K562 (cell line): ENCODE measurements at regions not wholly inside any gene's neighbourhood (a gene's known extent, or its start where the extent isn't known, plus 50 kb on each side); places are given as distances from the start of the nearest gene placed in this dataset.

ENCODE experiments used
- ATAC-seq: fragments of 200-7000 bp; cut with Tn5 transposase; 3 replicates; pipeline ENCODE4 v1.9.1; 2020; ENCODE audit warnings: moderate library complexity
- BruUV-seq: library from RNA; stranded (reverse); fragments of 400-500 nt; replicated peaks from 2 replicates; lab custom pipeline; 2021; lab: Mats Ljungman, UMichigan
- CTCF ChIA-PET: fragments of 300-600 bp; formaldehyde crosslinking; extraction: SDS; loops from one replicate; lab custom pipeline; 2021; ENCODE audit warnings: low intra/inter-chr PET ratio; lab: Yijun Ruan, JAX
- POLR2A ChIA-PET: fragments of 300-600, 350-650 bp; sonication (Branson Sonifier 250); formaldehyde crosslinking; extraction: SDS; loops from one replicate; lab custom pipeline; 2021; ENCODE audit warnings: antibody characterized with exemption, inconsistent platforms; lab: Yijun Ruan, JAX
- DNase-seq, 4 experiments: peaks; one replicate each; pipeline versions ENCODE4 v3.0.0 to v3.0.0-alpha.2; 2011 to 2018; ENCODE audit warnings: low spot score in 3 of 4, mixed read lengths in 3 of 4; ENCODE audit errors: extremely low read depth in 1 of 4
- FAIRE-seq: peaks from 2 replicates; lab custom pipeline; 2011; peaks lifted over from hg19 to GRCh38; lab: Jason Lieb, UNC
- H2AFZ ChIP-seq: 2 replicates; pipeline ENCODE4 v1.6.0; 2011; ENCODE audit warnings: low read depth, low read length, control low read depth, inconsistent platforms
- H3K27ac ChIP-seq: fragments of 200-600 bp; 3 replicates; pipeline ENCODE4 v1.8.0; 2011; ENCODE audit warnings: low read depth, mild to moderate bottlenecking, control low read depth, inconsistent platforms, low read length, moderate library complexity, mixed read lengths; ENCODE audit errors: extremely low read depth
- H3K27me3 ChIP-seq, 2 experiments: fragments of 300-600 bp in 1 of 2; 2 replicates in 1 of 2; 3 replicates in 1 of 2; pipeline versions ENCODE4 v1.6.0 to v1.8.0; 2011; ENCODE audit warnings: inconsistent platforms in 2 of 2, low read length in 2 of 2, mild to moderate bottlenecking in 1 of 2, mixed read lengths in 1 of 2, moderate library complexity in 1 of 2; ENCODE audit not compliant: control insufficient read depth in 2 of 2, insufficient read depth in 2 of 2
- H3K36me3 ChIP-seq: fragments of 300-600 bp; 3 replicates; pipeline ENCODE4 v1.8.0; 2011; ENCODE audit warnings: mild to moderate bottlenecking, low read length, inconsistent platforms; ENCODE audit not compliant: control insufficient read depth, insufficient read depth
- H3K4me1 ChIP-seq, 2 experiments: fragments of 200-600 bp in 1 of 2; replicated peaks in 1 of 2; 2 replicates in 1 of 2; 3 replicates in 1 of 2; pipeline versions ENCODE4 v1.5.1 to v1.8.0; 2011; ENCODE audit warnings: inconsistent platforms in 2 of 2, low read length in 2 of 2, mild to moderate bottlenecking in 1 of 2, mixed read lengths in 1 of 2, moderate library complexity in 1 of 2; ENCODE audit not compliant: control insufficient read depth in 2 of 2, insufficient read depth in 2 of 2
- H3K4me2 ChIP-seq: 2 replicates; pipeline ENCODE4 v1.6.1; 2011; ENCODE audit warnings: low read length, control low read depth, inconsistent platforms, mixed read lengths; ENCODE audit not compliant: insufficient read depth
- H3K4me3 ChIP-seq: fragments of 200-600 bp; sonication (generic), shearing (Covaris generic); 2 replicates; pipeline ENCODE4 v1.5.1; 2016; ENCODE audit warnings: control low read depth, inconsistent platforms
- H3K79me2 ChIP-seq: fragments of 200-600 bp; 3 replicates; pipeline ENCODE4 v1.8.0; 2011; ENCODE audit warnings: low read length, inconsistent platforms; ENCODE audit not compliant: control insufficient read depth, insufficient read depth
- H3K9ac ChIP-seq, 2 experiments: 2 replicates each; pipeline versions ENCODE4 v1.6.0 to v1.6.1; 2011; ENCODE audit warnings: low read depth in 2 of 2, low read length in 2 of 2, control low read depth in 1 of 2, inconsistent platforms in 1 of 2, mild to moderate bottlenecking in 1 of 2, mixed read lengths in 1 of 2; ENCODE audit not compliant: insufficient read depth in 1 of 2
- H3K9me1 ChIP-seq: one replicate; pipeline ENCODE4 v1.6.0; 2011; ENCODE audit warnings: inconsistent platforms, mild to moderate bottlenecking, low read length, moderate library complexity; ENCODE audit not compliant: control insufficient read depth, insufficient read depth
- H3K9me3 ChIP-seq: replicated peaks from 2 replicates; pipeline ENCODE4 v1.5.1; 2011; ENCODE audit warnings: low read depth, low read length, inconsistent platforms; ENCODE audit not compliant: control insufficient read depth, insufficient read depth
- H4K20me1 ChIP-seq: replicated peaks from 2 replicates; pipeline ENCODE4 v1.6.1; 2011; ENCODE audit warnings: low read length, inconsistent platforms, mixed read lengths; ENCODE audit not compliant: control insufficient read depth, insufficient read depth
- GTF2A2 ChIP-seq: IDR thresholded peaks from 2 replicates; pipeline ENCODE4 v1.6.1; 2016; ENCODE audit warnings: mild to moderate bottlenecking, missing genetic modification characterization, missing compliant biosample characterization
- TEAD2 ChIP-seq: fragments of 450-650 bp; IDR thresholded peaks from 2 replicates; pipeline ENCODE4 v1.6.1; 2016; ENCODE audit warnings: missing genetic modification characterization, control low read depth, missing compliant biosample characterization
- ZNF174 ChIP-seq: fragments of 250-450 bp; sonication (Bioruptor Pico); IDR thresholded peaks from 2 replicates; pipeline ENCODE4 v1.4.0; 2020; ENCODE audit warnings: mild to moderate bottlenecking
- ZSCAN32 ChIP-seq: fragments of 450-650 bp; formaldehyde crosslinking; IDR thresholded peaks from 2 replicates; pipeline ENCODE4 v1.4.0; 2020; ENCODE audit warnings: mild to moderate bottlenecking, moderate library complexity
- ZZZ3 ChIP-seq: fragments of 450-650 bp; IDR thresholded peaks from 2 replicates; pipeline ENCODE4 v1.6.1; 2016; ENCODE audit warnings: antibody characterized with exemption, mild to moderate bottlenecking, moderate library complexity
- WGBS: fragments of 100-300 bp; shearing (Covaris generic); methylation state at CpG from one replicate; pipeline ENCODE4 v1.1.6; 2016; ENCODE audit warnings: low coverage, mixed read lengths; ENCODE audit not compliant: insufficient coverage; ENCODE audit errors: missing lambda C conversion rate; 5-methylcytosine and 5-hydroxymethylcytosine counted together
- in situ Hi-C: fragments of 300-500 bp; cut with MboI; formaldehyde crosslinking; loops from 4 replicates; pipeline ENCODE4 v1.15.0; 2018; ENCODE audit warnings: inconsistent platforms, mixed read lengths
- intact Hi-C: fragments of 100-400 bp; cut with micrococcal nuclease; formaldehyde crosslinking; loops from 2 replicates; pipeline ENCODE4 v1.14.2; 2022
- TF ChIP-seq, protein P1 (sequence below): sonication (generic); formaldehyde crosslinking; IDR thresholded peaks from 2 replicates; pipeline ENCODE4 v1.8.0; 2022; ENCODE audit warnings: missing genetic modification reagents, mild to moderate bottlenecking, borderline replicate concordance
- TF ChIP-seq, protein P2 (sequence below): fragments of 450-650 bp; IDR thresholded peaks from 2 replicates; pipeline ENCODE4 v1.6.1; 2016; ENCODE audit warnings: low read depth, mild to moderate bottlenecking, moderate library complexity
- TF ChIP-seq, protein P3 (sequence below): fragments of 250-450 bp; sonication (Bioruptor Pico); IDR thresholded peaks from 2 replicates; pipeline ENCODE4 v1.8.0; 2021; ENCODE audit warnings: mild to moderate bottlenecking, moderate library complexity
- TF ChIP-seq, protein P4 (sequence below): sonication (generic); formaldehyde crosslinking; IDR thresholded peaks from 2 replicates; pipeline ENCODE4 v1.8.1; 2023; ENCODE audit warnings: mild to moderate bottlenecking, missing genetic modification reagents
- TF ChIP-seq, protein P5 (sequence below): fragments of 250-450 bp; sonication (Bioruptor Pico); IDR thresholded peaks from 2 replicates; pipeline ENCODE4 v1.5.0; 2021

DNA sequence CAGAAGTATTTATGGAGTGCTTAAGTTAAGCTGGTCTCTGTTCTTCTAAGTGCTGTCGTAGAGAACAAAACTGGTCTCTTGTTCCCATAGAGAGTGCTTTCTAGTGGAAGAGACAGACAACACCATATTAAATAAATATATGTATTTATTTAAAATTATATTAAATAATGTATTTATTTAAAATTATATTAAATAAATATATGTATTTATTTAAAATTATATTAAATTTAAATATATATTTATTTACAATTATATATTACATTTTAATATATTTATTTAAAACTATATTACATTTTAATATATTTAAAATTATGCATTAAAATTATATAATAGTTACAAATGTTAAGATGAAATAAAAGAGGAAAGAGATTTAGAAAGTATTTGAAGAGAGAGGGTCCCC is 175.5 kb upstream of the OLFM3 start:
- DNase-seq = no peak
- no peak overlapping the region for H2AFZ ChIP-seq
- H3K36me3 ChIP-seq = no peaks in the 10 kb centered on the region
- 0% methylated on average over 1 of the region's 1 CpG for WGBS
- H3K79me2 ChIP-seq = no peaks in the 10 kb centered on the region
- CTCF ChIA-PET = no interaction called here
- intact Hi-C loops = no loop called here
- no TSS peak for BruUV-seq
- no peak for ATAC-seq
- in situ Hi-C loops = no loop called here
- H3K9ac ChIP-seq = no peak overlapping the region
- H4K20me1 ChIP-seq = no peaks in the 10 kb centered on the region
- no peak overlapping the region for H3K27ac ChIP-seq
- no peak overlapping the region for H3K4me2 ChIP-seq
- POLR2A ChIA-PET = no interaction called here
- no peaks in the 10 kb centered on the region for H3K27me3 ChIP-seq
- H3K4me1 ChIP-seq = no peaks in the 10 kb centered on the region
- FAIRE-seq = no peak
- H3K4me3 ChIP-seq = no peak overlapping the region
- H3K9me3 ChIP-seq = no peaks in the 10 kb centered on the region
- TF ChIP-seq TEAD2 (tag) (no peak), ZNF174 (no peak), GTF2A2 (tag) (no peak), ZSCAN32 (CRISPR knock-in tag) (no peak), ZZZ3 (no peak)
- TF ChIP-seq, protein P1, sequence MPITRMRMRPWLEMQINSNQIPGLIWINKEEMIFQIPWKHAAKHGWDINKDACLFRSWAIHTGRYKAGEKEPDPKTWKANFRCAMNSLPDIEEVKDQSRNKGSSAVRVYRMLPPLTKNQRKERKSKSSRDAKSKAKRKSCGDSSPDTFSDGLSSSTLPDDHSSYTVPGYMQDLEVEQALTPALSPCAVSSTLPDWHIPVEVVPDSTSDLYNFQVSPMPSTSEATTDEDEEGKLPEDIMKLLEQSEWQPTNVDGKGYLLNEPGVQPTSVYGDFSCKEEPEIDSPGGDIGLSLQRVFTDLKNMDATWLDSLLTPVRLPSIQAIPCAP (CRISPR knock-in tag) = no peak
- TF ChIP-seq, protein P2, sequence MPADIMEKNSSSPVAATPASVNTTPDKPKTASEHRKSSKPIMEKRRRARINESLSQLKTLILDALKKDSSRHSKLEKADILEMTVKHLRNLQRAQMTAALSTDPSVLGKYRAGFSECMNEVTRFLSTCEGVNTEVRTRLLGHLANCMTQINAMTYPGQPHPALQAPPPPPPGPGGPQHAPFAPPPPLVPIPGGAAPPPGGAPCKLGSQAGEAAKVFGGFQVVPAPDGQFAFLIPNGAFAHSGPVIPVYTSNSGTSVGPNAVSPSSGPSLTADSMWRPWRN = no peak
- TF ChIP-seq, protein P3, sequence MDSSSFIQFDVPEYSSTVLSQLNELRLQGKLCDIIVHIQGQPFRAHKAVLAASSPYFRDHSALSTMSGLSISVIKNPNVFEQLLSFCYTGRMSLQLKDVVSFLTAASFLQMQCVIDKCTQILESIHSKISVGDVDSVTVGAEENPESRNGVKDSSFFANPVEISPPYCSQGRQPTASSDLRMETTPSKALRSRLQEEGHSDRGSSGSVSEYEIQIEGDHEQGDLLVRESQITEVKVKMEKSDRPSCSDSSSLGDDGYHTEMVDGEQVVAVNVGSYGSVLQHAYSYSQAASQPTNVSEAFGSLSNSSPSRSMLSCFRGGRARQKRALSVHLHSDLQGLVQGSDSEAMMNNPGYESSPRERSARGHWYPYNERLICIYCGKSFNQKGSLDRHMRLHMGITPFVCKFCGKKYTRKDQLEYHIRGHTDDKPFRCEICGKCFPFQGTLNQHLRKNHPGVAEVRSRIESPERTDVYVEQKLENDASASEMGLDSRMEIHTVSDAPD = no peak
- TF ChIP-seq, protein P4, sequence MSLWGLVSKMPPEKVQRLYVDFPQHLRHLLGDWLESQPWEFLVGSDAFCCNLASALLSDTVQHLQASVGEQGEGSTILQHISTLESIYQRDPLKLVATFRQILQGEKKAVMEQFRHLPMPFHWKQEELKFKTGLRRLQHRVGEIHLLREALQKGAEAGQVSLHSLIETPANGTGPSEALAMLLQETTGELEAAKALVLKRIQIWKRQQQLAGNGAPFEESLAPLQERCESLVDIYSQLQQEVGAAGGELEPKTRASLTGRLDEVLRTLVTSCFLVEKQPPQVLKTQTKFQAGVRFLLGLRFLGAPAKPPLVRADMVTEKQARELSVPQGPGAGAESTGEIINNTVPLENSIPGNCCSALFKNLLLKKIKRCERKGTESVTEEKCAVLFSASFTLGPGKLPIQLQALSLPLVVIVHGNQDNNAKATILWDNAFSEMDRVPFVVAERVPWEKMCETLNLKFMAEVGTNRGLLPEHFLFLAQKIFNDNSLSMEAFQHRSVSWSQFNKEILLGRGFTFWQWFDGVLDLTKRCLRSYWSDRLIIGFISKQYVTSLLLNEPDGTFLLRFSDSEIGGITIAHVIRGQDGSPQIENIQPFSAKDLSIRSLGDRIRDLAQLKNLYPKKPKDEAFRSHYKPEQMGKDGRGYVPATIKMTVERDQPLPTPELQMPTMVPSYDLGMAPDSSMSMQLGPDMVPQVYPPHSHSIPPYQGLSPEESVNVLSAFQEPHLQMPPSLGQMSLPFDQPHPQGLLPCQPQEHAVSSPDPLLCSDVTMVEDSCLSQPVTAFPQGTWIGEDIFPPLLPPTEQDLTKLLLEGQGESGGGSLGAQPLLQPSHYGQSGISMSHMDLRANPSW (CRISPR knock-in tag) = no peak
- TF ChIP-seq, protein P5, sequence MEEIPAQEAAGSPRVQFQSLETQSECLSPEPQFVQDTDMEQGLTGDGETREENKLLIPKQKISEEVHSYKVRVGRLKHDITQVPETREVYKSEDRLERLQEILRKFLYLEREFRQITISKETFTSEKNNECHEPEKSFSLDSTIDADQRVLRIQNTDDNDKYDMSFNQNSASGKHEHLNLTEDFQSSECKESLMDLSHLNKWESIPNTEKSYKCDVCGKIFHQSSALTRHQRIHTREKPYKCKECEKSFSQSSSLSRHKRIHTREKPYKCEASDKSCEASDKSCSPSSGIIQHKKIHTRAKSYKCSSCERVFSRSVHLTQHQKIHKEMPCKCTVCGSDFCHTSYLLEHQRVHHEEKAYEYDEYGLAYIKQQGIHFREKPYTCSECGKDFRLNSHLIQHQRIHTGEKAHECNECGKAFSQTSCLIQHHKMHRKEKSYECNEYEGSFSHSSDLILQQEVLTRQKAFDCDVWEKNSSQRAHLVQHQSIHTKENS = no peak
- TF ChIP-seq, all 486 proteins: peak for 0
- H3K9me1 ChIP-seq = no peaks in the 10 kb centered on the region
